ENCODE measurements at regions not wholly inside any gene's neighbourhood (a gene's known extent, or its start where the extent isn't known, plus 50 kb on each side); places are given as distances from the start of the nearest gene placed in this dataset.

DNA sequence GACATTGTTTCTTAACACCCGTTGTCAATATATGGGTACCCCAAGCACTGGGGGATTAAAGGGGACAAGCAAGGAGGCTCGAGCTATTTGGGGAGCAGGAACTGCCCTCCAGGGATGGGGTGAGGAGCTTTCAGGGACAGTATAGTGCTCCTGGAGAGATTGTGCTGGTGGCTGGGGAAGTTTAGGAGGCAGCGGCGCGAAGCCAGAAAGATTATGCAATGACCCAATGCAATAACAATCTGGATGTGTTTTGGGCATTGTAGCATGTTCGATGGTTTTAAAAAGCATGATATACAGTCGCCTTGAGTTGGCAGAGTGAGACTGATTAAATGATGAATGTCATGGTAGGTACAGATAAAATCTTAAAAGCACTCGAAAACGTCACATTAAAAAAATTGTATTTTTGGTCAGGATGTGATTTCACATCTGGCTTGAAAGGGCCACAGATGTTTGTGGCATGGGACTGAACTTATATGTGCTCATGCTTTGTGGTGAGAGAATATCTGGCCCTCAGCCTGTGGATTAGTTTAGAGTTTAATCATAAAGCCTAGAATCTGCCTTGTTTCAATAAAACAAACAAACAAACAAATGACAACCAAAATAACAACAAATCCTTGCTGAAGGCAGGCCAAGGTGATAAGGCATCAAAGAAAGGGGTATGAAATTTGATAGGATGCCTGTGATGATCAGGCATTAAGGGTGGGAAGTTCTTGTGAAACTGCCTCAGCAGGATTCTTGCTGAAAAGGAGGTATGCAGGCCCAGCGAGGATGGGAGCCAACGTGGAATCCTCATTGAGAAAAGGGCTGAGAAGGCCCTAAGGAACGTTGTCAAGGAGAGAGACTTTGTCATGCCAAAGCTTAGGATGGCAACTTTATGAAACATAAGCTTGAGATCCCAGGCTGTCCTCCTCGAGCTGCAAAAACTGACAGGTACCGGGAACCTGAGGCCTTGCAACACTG lies 417.1 kb upstream of the KLF6 start:
- no peak overlapping the region for H3K27ac Mint-ChIP-seq
- peaks cover 0 to 3% of the 10 kb centered on the region in 2 donors for H3K9me3 Mint-ChIP-seq
- H3K4me3 Mint-ChIP-seq = no peak overlapping the region
- peaks cover 29% of the 10 kb centered on the region for H3K27me3 Mint-ChIP-seq (ENCODE audit: low read depth)
- peaks cover 0 to 1% of the 10 kb centered on the region in 2 donors for H3K36me3 Mint-ChIP-seq (ENCODE audit: insufficient read depth in 2 of 2)
- peaks cover 4% of the 10 kb centered on the region for H3K4me1 Mint-ChIP-seq (ENCODE audit: low read depth)
- ATAC-seq (replicated peaks in 1 of 2) = no peak
- DNase-seq = no peak

DNA sequence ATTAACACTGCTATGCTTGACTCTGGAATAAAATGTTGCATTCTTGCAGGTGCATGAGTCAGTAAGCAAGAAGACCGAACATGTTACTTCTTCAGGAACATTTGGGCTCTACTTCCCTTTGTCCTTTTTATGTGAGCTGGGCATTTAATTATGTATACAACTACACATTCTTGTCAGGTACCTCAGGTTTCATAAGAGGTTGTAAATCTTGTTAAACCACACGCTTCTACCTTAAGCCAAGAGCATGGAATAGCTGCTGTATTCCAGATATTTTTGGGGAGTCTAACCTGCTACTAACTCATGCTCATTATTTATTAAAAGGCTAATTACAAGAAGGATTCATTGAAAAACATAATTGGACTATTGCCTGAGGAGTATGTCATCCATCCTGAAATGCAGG lies 414.2 kb upstream of the KLF6 start:
- H3K27ac Mint-ChIP-seq = no peak overlapping the region
- H3K4me1 Mint-ChIP-seq (ENCODE audit: low read depth) = peaks cover 13% of the 10 kb centered on the region
- no peaks in the 10 kb centered on the region for H3K9me3 Mint-ChIP-seq
- no peak for DNase-seq
- H3K4me3 Mint-ChIP-seq = no peak overlapping the region
- H3K27me3 Mint-ChIP-seq (ENCODE audit: low read depth) = peaks cover 16% of the 10 kb centered on the region
- no peak for ATAC-seq (replicated peaks in 1 of 2)
- peaks cover 0 to 1% of the 10 kb centered on the region in 2 donors for H3K36me3 Mint-ChIP-seq (ENCODE audit: insufficient read depth in 2 of 2)

DNA sequence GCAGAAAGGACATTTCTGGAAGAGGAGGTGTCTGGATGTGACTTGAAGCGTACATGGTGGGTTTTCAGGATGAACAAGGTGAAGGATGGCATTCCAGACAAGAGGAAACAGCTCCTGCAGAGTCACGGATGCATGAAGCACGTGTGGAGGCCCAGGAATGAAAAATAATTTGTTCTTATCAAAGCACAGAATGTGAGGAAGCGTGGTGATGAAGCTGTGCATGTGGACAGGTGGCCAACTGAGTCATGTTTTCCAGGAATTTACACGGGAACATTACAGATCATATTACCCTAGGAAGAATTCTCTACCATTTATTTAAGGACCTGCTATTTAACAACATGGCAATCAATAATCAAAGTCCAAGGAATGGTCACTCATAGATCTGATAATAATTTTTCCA lies 413.2 kb upstream of the KLF6 start:
- Mint-ChIP-seq H3K9me3 (no peaks in the 10 kb centered on the region), H3K4me3 (no peak overlapping the region), H3K27me3 (ENCODE audit: low read depth) (peaks cover 16% of the 10 kb centered on the region), H3K4me1 (ENCODE audit: low read depth) (peaks cover 13% of the 10 kb centered on the region), H3K27ac (no peak overlapping the region), H3K36me3 (ENCODE audit: insufficient read depth in 2 of 2) (peaks cover 0 to 1% of the 10 kb centered on the region in 2 donors)
- ATAC-seq (replicated peaks in 1 of 2) (no peak), DNase-seq (no peak)

DNA sequence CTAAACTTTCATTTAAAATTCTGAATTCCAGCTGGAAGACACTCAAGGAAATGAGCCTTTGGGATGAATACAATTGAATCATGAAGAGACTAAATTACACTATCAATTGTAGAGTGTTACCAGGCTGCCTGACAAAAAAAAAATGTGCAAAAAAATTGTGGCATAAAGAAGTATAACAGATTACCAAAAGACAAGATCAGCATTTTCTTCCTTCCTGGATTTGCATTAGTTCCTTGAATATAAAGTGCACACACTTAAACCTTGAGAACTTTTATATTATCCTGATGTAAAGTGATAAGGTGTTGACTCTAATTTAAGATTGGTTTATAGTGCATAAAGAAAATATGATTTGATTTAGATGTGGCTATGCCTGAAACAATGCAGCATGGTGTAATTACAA lies 412.7 kb upstream of the KLF6 start:
- Mint-ChIP-seq H3K4me1 (ENCODE audit: low read depth) (peaks cover 13% of the 10 kb centered on the region), H3K27ac (no peak overlapping the region), H3K27me3 (ENCODE audit: low read depth) (peaks cover 13% of the 10 kb centered on the region), H3K36me3 (ENCODE audit: insufficient read depth in 2 of 2) (peaks cover 0 to 1% of the 10 kb centered on the region in 2 donors), H3K4me3 (no peak overlapping the region), H3K9me3 (no peaks in the 10 kb centered on the region)
- ATAC-seq (replicated peaks in 1 of 2) (no peak), DNase-seq (no peak)

DNA sequence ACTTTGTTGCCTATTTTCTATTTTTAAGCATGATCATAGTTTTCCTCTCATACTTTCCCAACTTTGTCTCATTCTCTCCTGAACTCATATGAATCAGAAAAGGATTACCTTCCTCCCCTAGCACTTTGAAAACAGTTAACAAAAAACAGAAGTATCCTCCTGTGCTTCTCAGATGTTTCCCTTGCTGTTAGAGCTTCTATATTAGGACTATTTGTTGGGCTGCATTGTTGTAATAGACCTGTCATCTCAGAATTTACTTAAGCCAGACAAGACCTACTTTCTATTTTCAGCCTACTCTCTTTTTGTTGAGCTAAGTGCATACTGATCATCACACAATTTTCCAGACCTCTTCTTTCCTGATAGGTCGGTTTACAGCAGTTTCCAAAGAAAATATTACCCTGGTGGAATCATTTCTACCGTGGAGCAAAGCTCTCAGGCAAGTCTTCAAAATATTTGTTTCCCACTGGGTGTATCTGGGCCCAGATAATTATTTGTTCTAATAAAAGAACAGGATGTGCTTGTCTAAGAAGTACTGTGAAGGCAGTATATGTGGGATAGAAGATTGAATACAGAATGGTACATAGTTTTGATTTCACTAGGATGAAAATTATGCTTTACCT lies 411.9 kb upstream of the KLF6 start:
- Mint-ChIP-seq H3K27me3 (ENCODE audit: low read depth) (peaks cover 5% of the 10 kb centered on the region), H3K27ac (no peak overlapping the region), H3K9me3 (no peaks in the 10 kb centered on the region), H3K36me3 (ENCODE audit: insufficient read depth in 2 of 2) (peaks cover 0 to 1% of the 10 kb centered on the region in 2 donors), H3K4me1 (ENCODE audit: low read depth) (peaks cover 13% of the 10 kb centered on the region), H3K4me3 (no peak overlapping the region)
- ATAC-seq (replicated peaks in 1 of 2) (no peak), DNase-seq (no peak)

DNA sequence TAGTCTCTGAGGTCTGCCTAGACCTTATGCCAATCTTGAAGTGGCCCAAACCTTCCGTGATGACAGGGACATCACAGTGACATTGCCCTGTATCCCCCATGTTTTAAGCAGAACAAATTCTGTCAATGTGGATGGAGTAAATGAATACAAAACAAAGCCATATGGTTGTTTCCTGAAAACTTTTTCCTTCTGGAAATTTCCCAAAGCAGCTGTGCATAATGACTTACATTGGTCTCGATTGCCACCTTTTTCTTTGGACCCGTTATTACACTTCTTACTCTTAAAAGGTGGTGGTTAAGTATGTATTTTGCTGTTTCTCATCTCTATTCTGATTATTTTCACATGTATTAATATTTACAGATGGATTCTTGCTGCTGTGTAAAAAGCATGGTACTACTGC lies 411.2 kb upstream of the KLF6 start:
- no peaks in the 10 kb centered on the region for H3K27me3 Mint-ChIP-seq (ENCODE audit: low read depth)
- no peak overlapping the region for H3K4me3 Mint-ChIP-seq
- H3K36me3 Mint-ChIP-seq (ENCODE audit: insufficient read depth in 2 of 2) = no peaks in the 10 kb centered on the region
- ATAC-seq (replicated peaks in 1 of 2) = no peak
- DNase-seq = no peak
- H3K9me3 Mint-ChIP-seq = no peaks in the 10 kb centered on the region
- H3K4me1 Mint-ChIP-seq (ENCODE audit: low read depth) = peaks cover 13% of the 10 kb centered on the region
- no peak overlapping the region for H3K27ac Mint-ChIP-seq

DNA sequence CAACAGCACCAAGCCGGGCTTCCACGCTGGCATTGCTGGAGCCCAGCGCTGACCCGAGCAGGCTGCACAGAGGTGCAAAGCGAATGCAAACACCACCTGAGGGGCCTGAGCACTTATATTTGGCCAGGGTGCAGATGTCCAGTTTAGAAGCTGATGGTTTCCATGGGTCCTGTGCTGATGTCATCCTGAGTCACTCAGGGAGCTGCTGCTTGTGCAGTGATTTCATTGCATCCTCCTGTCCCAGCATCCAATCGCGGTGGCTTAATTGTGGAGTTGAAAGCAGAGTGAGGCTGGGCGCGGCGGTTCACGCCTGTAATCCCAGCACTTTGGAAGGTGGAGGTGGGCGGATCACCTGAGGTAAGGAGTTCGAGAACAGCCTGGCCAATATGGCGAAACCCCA lies 410.2 kb upstream of the KLF6 start:
- DNase-seq = no peak
- ATAC-seq (replicated peaks in 1 of 2) = no peak
- H3K36me3 Mint-ChIP-seq (ENCODE audit: insufficient read depth in 2 of 2) = no peaks in the 10 kb centered on the region
- no peaks in the 10 kb centered on the region for H3K9me3 Mint-ChIP-seq
- no peaks in the 10 kb centered on the region for H3K27me3 Mint-ChIP-seq (ENCODE audit: low read depth)
- peaks cover 13% of the 10 kb centered on the region for H3K4me1 Mint-ChIP-seq (ENCODE audit: low read depth)
- no peak overlapping the region for H3K4me3 Mint-ChIP-seq
- no peak overlapping the region for H3K27ac Mint-ChIP-seq

DNA sequence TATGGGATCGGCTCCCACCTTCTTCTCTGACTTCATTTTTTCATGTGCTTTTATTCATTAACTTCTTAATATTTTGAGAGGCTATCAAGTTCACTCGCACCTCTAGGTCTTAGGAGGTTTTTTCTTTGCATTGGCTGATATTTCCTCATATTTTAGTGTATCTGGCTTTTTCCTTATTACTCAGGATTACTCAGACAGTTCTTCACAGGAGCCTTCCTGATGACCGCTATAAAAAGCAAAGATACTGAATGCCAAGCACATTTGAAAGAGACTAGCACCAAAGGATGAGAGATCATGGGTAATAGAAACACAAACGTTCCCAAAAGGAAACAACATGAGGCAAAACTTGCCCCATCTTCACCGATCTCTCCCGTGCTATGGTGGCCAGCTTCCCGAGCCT lies 409.2 kb upstream of the KLF6 start:
- Mint-ChIP-seq H3K9me3 (peaks cover 2% of the 10 kb centered on the region in 2 donors), H3K36me3 (ENCODE audit: insufficient read depth in 2 of 2) (no peaks in the 10 kb centered on the region), H3K27me3 (ENCODE audit: low read depth) (no peaks in the 10 kb centered on the region), H3K27ac (no peak overlapping the region), H3K4me1 (ENCODE audit: low read depth) (peaks cover 13% of the 10 kb centered on the region), H3K4me3 (no peak overlapping the region)
- DNase-seq (no peak), ATAC-seq (replicated peaks in 1 of 2) (no peak)

DNA sequence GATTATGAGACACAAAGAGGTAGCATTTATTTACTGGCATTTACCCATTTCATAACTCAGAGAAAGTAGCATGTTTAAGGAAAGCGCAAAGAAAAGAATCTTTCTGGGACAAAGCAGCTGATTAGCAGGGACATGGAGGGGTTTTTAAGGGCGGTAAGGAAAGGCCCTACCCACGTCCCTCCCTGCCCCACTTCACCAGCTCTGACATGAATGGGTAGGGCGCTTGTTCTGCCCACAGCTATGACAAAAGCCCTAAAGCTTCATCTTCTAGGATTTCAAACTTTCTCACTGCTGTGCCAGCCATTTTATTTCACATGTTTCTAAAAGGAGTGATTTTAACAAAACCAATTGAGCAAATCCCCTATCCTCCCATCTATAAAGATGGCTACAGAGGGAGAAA lies 406.9 kb upstream of the KLF6 start:
- Mint-ChIP-seq H3K4me3 (no peak overlapping the region), H3K27me3 (ENCODE audit: low read depth) (no peaks in the 10 kb centered on the region), H3K27ac (no peak overlapping the region), H3K36me3 (ENCODE audit: insufficient read depth in 2 of 2) (no peaks in the 10 kb centered on the region), H3K9me3 (peaks cover 2% of the 10 kb centered on the region in 2 donors), H3K4me1 (ENCODE audit: low read depth) (peaks cover 10% of the 10 kb centered on the region)
- DNase-seq (no peak), ATAC-seq (replicated peaks in 1 of 2) (no peak)

DNA sequence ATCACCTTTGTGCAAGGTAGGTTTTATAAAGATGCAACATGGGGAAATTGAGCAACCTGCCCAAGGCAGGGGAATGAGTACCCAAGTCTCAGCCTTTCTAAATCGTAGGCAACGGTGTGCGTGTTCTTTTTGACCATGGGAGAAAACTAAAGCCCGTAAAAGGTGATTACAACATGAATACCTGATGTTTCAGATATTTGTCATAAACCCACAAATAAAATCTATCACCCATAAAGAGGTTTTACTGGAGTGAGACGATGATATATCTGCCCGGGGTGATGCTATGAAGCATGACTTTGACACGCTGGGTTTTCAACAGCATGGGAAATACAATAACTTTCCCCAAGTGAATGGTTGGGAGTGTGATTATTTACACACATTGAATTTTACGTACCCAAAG lies 406.3 kb upstream of the KLF6 start:
- Mint-ChIP-seq H3K9me3 (peaks cover 2% of the 10 kb centered on the region in 2 donors), H3K27ac (no peak overlapping the region), H3K36me3 (ENCODE audit: insufficient read depth in 2 of 2) (no peaks in the 10 kb centered on the region), H3K4me1 (ENCODE audit: low read depth) (peaks cover 4% of the 10 kb centered on the region), H3K27me3 (ENCODE audit: low read depth) (no peaks in the 10 kb centered on the region), H3K4me3 (no peak overlapping the region)
- DNase-seq = no peak
- no peak for ATAC-seq (replicated peaks in 1 of 2)

DNA sequence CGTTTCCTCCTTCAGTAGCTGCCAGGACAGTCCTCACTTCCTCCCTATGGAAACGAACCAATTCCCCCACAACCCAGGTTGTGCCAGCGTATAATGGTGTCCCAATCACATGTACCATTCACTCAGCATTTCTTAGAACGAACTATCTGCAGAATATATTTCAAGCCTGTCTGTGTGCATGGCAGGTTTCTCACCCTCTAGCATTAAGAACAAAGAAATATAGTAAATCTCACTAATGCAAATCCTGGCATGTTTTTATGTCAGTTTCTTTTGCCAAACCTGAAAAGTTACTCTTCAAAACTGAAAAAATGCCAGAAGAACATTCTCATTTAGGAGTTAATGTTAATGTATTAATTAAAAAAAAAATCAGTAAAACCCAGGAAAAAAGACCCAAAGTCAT lies 405.9 kb upstream of the KLF6 start:
- no peaks in the 10 kb centered on the region for H3K27me3 Mint-ChIP-seq (ENCODE audit: low read depth)
- no peak overlapping the region for H3K4me3 Mint-ChIP-seq
- ATAC-seq (replicated peaks in 1 of 2) (no peak), DNase-seq (no peak)
- H3K36me3 Mint-ChIP-seq (ENCODE audit: insufficient read depth in 2 of 2) = no peaks in the 10 kb centered on the region
- peaks cover 3% of the 10 kb centered on the region for H3K4me1 Mint-ChIP-seq (ENCODE audit: low read depth)
- peaks cover 2% of the 10 kb centered on the region in 2 donors for H3K9me3 Mint-ChIP-seq
- no peak overlapping the region for H3K27ac Mint-ChIP-seq

DNA sequence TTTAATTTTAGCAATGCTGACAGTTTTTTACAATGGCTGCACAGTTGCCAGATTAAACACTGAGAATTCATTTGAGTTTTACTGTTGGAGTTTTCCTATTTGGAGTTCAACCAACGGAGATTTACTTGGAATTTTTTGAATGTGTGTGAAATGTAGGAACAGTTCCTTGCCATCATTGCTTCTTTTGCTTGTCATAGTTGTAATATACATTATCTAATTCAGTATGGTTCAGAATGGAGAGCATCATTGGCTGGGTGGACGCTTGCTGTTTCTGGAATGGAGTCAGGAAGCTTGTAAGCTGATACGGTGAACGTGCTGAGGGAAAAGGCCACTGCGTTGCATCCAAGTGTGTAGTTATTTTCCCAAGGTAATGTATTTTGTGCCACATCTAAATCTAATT lies 404.3 kb upstream of the KLF6 start:
- ATAC-seq (replicated peaks in 1 of 2) (no peak), DNase-seq (no peak)
- peaks cover 3% of the 10 kb centered on the region for H3K4me1 Mint-ChIP-seq (ENCODE audit: low read depth)
- H3K36me3 Mint-ChIP-seq (ENCODE audit: insufficient read depth in 2 of 2) = no peaks in the 10 kb centered on the region
- H3K9me3 Mint-ChIP-seq = peaks cover 2% of the 10 kb centered on the region in 2 donors
- H3K27ac Mint-ChIP-seq = no peak overlapping the region
- H3K4me3 Mint-ChIP-seq = no peak overlapping the region
- H3K27me3 Mint-ChIP-seq (ENCODE audit: low read depth) = no peaks in the 10 kb centered on the region

DNA sequence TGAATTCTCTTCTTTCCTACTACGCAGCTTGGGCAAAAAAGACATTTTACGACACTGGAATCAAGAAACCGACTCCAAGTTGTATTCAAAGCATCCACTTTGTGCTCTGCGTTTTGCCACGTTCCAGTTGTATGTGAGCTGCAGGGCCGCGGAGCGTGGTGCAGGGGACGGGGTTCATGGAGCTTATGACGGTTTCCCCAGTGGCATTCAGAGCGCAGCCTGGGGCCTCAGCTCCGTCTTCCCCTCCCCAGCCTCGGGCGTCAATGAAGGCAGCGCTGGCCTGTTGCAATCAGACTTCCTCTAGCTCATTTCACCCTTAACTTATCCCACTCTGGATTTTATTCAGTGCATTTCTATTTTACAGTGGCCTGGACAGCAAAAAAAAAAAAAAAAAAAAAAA lies 403.4 kb upstream of the KLF6 start:
- H3K4me3 Mint-ChIP-seq = no peak overlapping the region

More for the DNA sequence above, 403.4 kb upstream of the KLF6 start:
- H3K27ac Mint-ChIP-seq = no peak overlapping the region
- peaks cover 3% of the 10 kb centered on the region for H3K4me1 Mint-ChIP-seq (ENCODE audit: low read depth)
- no peaks in the 10 kb centered on the region for H3K27me3 Mint-ChIP-seq (ENCODE audit: low read depth)
- H3K36me3 Mint-ChIP-seq (ENCODE audit: insufficient read depth in 2 of 2) = no peaks in the 10 kb centered on the region
- H3K9me3 Mint-ChIP-seq = peaks cover 2% of the 10 kb centered on the region in 2 donors
- no peak for DNase-seq
- ATAC-seq (replicated peaks in 1 of 2) = no peak
